Mammary epithelial cell (primary cell): ENCODE measurements at regions not wholly inside any gene's neighbourhood (a gene's known extent, or its start where the extent isn't known, plus 50 kb on each side); places are given as distances from the start of the nearest gene placed in this dataset.

Source experiments
- EZH2 ChIP-seq: IDR thresholded peaks from 2 replicates; pipeline ENCODE4 v1.6.1; 2012; ENCODE audit warnings: low read length, inconsistent platforms, borderline replicate concordance
- TF ChIP-seq, protein P1 (sequence below), 2 donors: IDR thresholded peaks in 1 of 2; conservative IDR thresholded peaks in 1 of 2; 2 replicates each; pipeline ENCODE4 v1.5.1; 2011 to 2012; ENCODE audit warnings: inconsistent platforms in 2 of 2, low read length in 2 of 2, mild to moderate bottlenecking in 2 of 2, control low read depth in 1 of 2, low read depth in 1 of 2; ENCODE audit not compliant: insufficient read depth in 1 of 2; ENCODE audit errors: extremely low read depth in 1 of 2

DNA sequence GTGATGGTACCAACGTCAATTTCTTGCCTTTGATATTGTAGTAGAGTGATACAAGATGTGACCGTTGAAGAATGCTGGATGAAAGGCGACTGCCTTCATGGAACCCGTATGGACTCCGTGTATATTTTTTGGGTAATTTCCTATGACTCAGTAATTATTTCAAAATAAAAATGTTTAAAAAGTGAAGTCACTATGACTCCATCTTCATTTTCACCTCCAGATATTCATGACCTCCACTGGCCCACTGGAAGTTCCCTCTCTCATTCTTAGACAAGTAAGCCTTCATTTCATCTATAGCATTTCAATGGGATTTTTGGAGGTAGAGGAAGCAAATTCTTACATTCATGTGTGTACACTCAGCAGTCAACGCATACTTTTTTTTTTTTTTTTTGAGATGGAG, 111.8 kb upstream of the NUDT7 start:
- TF ChIP-seq, protein P1, sequence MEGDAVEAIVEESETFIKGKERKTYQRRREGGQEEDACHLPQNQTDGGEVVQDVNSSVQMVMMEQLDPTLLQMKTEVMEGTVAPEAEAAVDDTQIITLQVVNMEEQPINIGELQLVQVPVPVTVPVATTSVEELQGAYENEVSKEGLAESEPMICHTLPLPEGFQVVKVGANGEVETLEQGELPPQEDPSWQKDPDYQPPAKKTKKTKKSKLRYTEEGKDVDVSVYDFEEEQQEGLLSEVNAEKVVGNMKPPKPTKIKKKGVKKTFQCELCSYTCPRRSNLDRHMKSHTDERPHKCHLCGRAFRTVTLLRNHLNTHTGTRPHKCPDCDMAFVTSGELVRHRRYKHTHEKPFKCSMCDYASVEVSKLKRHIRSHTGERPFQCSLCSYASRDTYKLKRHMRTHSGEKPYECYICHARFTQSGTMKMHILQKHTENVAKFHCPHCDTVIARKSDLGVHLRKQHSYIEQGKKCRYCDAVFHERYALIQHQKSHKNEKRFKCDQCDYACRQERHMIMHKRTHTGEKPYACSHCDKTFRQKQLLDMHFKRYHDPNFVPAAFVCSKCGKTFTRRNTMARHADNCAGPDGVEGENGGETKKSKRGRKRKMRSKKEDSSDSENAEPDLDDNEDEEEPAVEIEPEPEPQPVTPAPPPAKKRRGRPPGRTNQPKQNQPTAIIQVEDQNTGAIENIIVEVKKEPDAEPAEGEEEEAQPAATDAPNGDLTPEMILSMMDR (conservative IDR thresholded peaks at IDR 0.05 in 1 of 2, IDR thresholded peaks at IDR 0.05 in 1 of 2; ENCODE audit: extremely low read depth in 1 of 2, insufficient read depth in 1 of 2, low read depth in 1 of 2, low read length in 2 of 2) = no peak
- no peak for TF ChIP-seq EZH2
